ENCODE measurements at regions not wholly inside any gene's neighbourhood (a gene's known extent, or its start where the extent isn't known, plus 50 kb on each side); places are given as distances from the start of the nearest gene placed in this dataset.

DNA sequence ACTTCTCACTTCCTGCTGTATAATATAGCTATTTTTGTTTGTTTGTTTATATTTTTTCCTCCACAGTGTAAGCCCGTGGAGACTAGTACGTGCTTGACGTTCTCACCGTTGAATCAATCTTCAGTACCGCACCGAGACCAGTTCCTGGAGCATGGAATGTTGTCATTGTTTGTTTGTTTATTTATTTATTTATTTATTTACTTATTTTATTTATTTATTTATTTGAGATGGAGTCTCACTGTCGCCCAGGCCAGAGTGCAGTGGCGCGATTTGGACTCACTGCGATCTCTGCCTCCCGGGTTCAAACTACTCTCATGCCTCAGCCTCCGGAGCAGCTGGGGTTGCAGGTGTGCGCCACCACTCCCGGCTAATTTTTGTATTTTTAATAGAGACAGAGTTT lies 506.6 kb upstream of the TMEM132C start:
- ATAC-seq = no peak
- H3K27ac Mint-ChIP-seq = no peak overlapping the region

DNA sequence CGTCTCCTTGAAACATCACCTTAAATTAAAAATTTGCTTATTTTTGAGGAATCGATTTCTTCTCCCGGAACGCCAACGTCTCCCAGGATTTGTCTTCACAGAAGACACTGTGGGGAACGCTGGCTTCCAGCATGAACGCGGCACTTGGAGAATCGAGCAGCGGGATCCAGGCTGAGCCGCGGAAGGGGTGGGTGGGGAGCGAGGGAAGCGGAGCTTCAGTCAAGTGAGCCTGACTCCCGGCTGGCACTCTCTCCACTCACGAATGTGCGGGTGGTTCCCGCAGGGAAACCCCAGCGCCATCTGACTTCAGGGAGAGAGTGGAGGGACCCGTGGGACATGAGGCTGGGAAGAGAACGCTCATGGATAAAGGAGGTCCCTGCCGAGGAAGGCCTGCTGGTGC lies 506.0 kb upstream of the TMEM132C start:
- Mint-ChIP-seq H3K4me3 (no peak overlapping the region), H3K27ac (no peak overlapping the region), H3K36me3 (peaks cover 1% of the 10 kb centered on the region), H3K27me3 (no peaks in the 10 kb centered on the region), H3K9me3 (ENCODE audit: low read depth) (peaks cover 20% of the 10 kb centered on the region), H3K4me1 (no peaks in the 10 kb centered on the region)
- DNase-seq = no peak
- ATAC-seq = no peak
- CTCF ChIA-PET = no interaction called here

More for the DNA sequence above, 506.6 kb upstream of the TMEM132C start:
- Mint-ChIP-seq H3K4me1 (no peaks in the 10 kb centered on the region), H3K27me3 (no peaks in the 10 kb centered on the region), H3K36me3 (peaks cover 1% of the 10 kb centered on the region), H3K9me3 (ENCODE audit: low read depth) (peaks cover 20% of the 10 kb centered on the region), H3K4me3 (no peak overlapping the region)
- CTCF ChIA-PET = no interaction called here
- no peak for DNase-seq

DNA sequence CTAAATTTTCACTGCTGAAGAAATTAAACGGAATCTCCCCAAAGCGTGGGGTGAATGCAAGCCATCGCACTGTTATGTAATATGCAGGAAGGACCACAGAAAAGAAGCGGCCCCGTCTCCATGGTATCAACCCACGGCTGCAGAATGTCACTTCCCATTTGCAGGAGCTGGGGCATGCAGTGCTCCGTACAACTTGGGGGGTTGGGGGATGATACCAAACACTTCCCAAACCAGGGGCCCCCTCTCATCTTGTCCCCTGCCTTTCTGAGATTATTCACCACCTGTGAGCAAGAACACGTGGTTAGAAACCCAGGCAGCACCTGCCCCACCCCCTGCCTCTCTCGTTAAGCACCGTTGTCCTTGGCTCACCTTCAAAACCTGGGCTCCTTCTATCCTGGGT lies 505.1 kb upstream of the TMEM132C start:
- peaks cover 17% of the 10 kb centered on the region for H3K9me3 Mint-ChIP-seq (ENCODE audit: low read depth)
- H3K36me3 Mint-ChIP-seq = peaks cover 1% of the 10 kb centered on the region
- CTCF ChIA-PET = no interaction called here
- H3K27ac Mint-ChIP-seq = no peak overlapping the region
- H3K27me3 Mint-ChIP-seq = no peaks in the 10 kb centered on the region
- H3K4me1 Mint-ChIP-seq = no peaks in the 10 kb centered on the region
- no peak overlapping the region for H3K4me3 Mint-ChIP-seq
- DNase-seq (no peak), ATAC-seq (no peak)

DNA sequence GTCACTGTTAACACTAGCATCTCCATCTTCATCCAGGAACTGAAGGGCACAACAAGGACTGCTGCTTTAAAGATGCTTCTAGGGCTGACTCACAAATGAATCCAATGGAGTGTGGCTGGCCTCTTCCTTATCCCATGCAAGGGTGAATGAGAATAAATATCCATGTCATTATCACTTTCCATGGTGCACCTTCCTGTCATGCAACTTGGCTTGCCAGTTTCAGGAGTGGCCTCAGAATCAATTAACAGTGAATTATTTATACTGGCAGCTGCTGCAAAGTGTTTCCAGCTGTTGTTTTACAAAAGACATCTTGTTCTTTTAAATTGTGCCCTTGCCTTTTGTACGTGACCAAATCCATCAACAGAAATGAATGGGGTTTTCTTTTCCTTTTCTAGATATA lies 499.3 kb upstream of the TMEM132C start:
- H3K4me1 Mint-ChIP-seq = no peaks in the 10 kb centered on the region
- no peak overlapping the region for H3K27ac Mint-ChIP-seq
- no peaks in the 10 kb centered on the region for H3K27me3 Mint-ChIP-seq
- no peak overlapping the region for H3K4me3 Mint-ChIP-seq
- no peak for ATAC-seq
- peaks cover 9% of the 10 kb centered on the region for H3K9me3 Mint-ChIP-seq (ENCODE audit: low read depth)
- CTCF ChIA-PET = no interaction called here
- no peak for DNase-seq
- peaks cover 1% of the 10 kb centered on the region for H3K36me3 Mint-ChIP-seq

DNA sequence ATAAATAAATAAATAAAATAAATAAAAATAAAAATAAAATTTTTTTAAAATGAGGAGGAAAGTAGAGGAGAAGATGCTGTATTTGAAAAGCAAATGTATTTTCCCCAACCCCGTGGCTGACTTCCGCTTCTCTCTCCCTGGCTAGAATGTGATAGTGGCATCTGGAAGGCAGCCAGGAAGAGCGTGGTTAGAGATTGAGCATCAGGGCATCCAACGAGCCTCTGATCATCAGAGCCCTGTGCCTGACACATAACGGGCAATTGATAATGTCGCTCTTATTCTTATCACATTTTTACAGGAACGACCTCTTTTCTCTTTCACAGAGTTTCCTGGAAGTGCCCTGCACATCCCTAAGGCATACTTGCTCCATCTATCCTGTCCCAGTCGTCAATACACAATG lies 496.9 kb upstream of the TMEM132C start:
- Mint-ChIP-seq H3K9me3 (ENCODE audit: low read depth) (peaks cover 3% of the 10 kb centered on the region), H3K27me3 (no peaks in the 10 kb centered on the region), H3K27ac (no peak overlapping the region), H3K36me3 (no peaks in the 10 kb centered on the region), H3K4me3 (no peak overlapping the region), H3K4me1 (no peaks in the 10 kb centered on the region)
- DNase-seq (no peak), ATAC-seq (no peak)
- CTCF ChIA-PET = no interaction called here

DNA sequence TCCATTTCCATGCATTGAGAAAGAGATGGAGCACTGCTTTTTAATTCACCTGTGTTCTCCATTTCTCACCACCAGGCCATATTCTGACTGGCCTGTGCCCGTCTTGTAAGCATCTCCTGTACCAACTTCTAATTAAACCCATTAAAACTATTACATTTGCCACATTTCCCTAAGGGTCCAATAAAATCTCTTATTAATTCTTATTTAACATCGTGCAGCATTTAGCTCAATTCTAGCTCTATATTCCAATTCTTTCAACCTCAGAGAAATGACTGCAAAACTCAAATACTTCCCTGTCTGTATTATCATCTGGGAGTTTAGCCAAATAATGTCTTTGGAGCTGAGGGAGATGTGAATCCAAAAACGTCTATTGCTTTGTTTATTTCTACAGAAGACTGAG lies 495.4 kb upstream of the TMEM132C start:
- peaks cover 3% of the 10 kb centered on the region for H3K9me3 Mint-ChIP-seq (ENCODE audit: low read depth)
- H3K4me1 Mint-ChIP-seq = no peaks in the 10 kb centered on the region
- no peaks in the 10 kb centered on the region for H3K36me3 Mint-ChIP-seq
- CTCF ChIA-PET = no interaction called here
- no peak overlapping the region for H3K4me3 Mint-ChIP-seq
- no peak for ATAC-seq
- no peak for DNase-seq
- H3K27me3 Mint-ChIP-seq = no peaks in the 10 kb centered on the region
- no peak overlapping the region for H3K27ac Mint-ChIP-seq

DNA sequence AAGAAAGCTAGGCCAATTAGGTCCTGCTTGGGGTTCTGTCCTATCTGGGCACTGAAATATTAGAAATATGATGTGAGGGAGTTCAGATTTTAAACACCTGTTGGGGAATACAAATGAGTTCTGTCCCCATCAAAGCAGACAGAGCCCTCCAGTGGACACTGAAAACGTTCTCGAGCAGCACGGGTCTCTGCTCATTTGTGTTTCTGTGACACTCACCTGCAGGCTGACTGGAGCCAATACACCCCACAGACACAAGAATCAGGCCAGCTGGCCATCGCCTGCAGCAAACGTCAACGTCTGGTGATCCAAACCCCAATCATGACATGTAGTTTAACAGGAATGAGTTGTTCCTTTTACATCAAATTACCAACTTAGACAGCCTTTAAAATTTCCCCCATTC lies 493.4 kb upstream of the TMEM132C start:
- no peaks in the 10 kb centered on the region for H3K27me3 Mint-ChIP-seq
- ATAC-seq = no peak
- CTCF ChIA-PET = no interaction called here
- no peaks in the 10 kb centered on the region for H3K36me3 Mint-ChIP-seq
- no peaks in the 10 kb centered on the region for H3K4me1 Mint-ChIP-seq
- H3K4me3 Mint-ChIP-seq = no peak overlapping the region
- no peak for DNase-seq
- no peak overlapping the region for H3K27ac Mint-ChIP-seq
- H3K9me3 Mint-ChIP-seq (ENCODE audit: low read depth) = peaks cover 3% of the 10 kb centered on the region

DNA sequence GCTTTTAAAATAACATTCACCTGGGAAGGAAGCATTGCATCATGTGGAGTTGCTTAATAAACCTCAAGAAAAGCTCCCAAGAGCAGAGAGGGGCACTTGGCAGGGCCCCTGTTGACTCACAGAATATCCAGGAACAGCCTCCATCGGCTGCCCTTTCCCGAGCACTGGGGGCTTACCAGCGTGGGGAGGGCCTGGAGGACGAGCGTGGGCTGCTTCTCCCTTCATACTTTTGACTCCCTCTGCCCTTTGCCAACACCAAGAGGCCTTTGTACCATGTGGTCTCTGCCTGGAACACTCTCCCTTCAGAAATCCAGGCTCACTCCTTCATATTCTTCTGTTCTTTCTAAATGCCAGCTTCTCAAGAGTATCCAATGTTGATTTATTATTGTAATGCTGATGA lies 492.1 kb upstream of the TMEM132C start:
- CTCF ChIA-PET = no interaction called here
- no peak for ATAC-seq
- no peak overlapping the region for H3K4me3 Mint-ChIP-seq
- peaks cover 3% of the 10 kb centered on the region for H3K9me3 Mint-ChIP-seq (ENCODE audit: low read depth)
- no peaks in the 10 kb centered on the region for H3K36me3 Mint-ChIP-seq
- no peak for DNase-seq
- no peak overlapping the region for H3K27ac Mint-ChIP-seq
- H3K4me1 Mint-ChIP-seq = no peaks in the 10 kb centered on the region
- no peaks in the 10 kb centered on the region for H3K27me3 Mint-ChIP-seq

DNA sequence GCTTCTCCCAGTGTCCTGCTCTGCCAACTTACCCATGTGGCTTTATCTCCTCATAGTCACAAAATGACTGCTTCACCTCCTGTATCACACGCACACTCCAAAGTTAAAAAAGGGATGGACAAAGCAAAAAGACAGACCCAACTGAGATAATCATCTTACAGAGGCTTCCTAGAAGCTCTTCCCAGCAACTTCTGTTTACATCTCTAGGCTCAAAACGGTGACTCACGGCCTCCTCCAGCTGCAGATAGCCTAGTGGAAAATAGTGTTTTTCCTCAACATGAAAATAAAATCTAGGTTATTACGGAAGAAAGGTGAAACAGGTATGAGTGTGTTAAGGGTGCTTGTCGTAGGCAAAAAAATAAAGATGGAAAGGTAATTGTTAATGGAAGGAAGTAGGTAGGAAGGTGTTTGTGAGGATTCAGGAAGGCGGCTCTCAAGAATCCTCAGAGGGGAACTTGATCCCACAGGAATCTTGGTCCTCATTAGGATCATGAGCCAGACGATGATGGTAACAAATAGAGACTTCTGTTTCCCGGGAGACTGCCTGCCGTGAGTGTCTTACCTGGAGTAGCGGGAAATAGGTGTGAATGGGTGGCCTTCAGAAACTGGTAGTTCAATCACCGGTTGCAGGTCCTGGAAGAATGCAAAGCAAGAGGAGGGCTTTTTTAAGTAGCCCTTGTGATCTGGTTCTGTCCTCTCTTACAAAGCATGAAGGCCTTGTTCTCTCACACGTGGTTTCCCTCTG lies 487.5 kb upstream of the TMEM132C start:
- no peaks in the 10 kb centered on the region for H3K4me1 Mint-ChIP-seq
- no peak overlapping the region for H3K27ac Mint-ChIP-seq
- no peaks in the 10 kb centered on the region for H3K36me3 Mint-ChIP-seq
- CTCF ChIA-PET = no interaction called here
- no peak overlapping the region for H3K4me3 Mint-ChIP-seq
- ATAC-seq = no peak
- H3K9me3 Mint-ChIP-seq (ENCODE audit: low read depth) = peaks cover 2% of the 10 kb centered on the region
- no peak for DNase-seq
- no peaks in the 10 kb centered on the region for H3K27me3 Mint-ChIP-seq

DNA sequence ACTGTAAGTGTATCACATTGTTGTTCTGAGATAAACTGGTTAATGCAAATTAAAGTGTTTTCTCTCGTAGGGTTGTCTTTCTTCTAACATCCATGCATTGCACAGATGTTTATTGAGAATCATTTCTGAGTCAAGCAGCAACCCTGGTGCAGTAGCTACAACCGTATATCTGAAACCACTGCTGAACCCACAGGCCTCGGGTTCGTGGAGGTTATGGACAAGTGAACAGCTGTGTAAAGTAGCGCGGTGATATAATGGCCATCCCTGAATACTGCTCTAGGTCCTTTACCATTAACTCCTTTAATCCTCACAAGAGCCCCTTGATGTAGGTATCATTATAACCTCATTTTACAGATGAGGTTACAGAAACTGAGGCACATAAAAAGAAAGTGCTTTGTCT lies 486.1 kb upstream of the TMEM132C start:
- H3K4me3 Mint-ChIP-seq = no peak overlapping the region
- peaks cover 2% of the 10 kb centered on the region for H3K9me3 Mint-ChIP-seq (ENCODE audit: low read depth)
- H3K36me3 Mint-ChIP-seq = no peaks in the 10 kb centered on the region
- no peaks in the 10 kb centered on the region for H3K27me3 Mint-ChIP-seq
- CTCF ChIA-PET = no interaction called here
- H3K27ac Mint-ChIP-seq = no peak overlapping the region
- no peaks in the 10 kb centered on the region for H3K4me1 Mint-ChIP-seq
- ATAC-seq (no peak), DNase-seq (no peak)

DNA sequence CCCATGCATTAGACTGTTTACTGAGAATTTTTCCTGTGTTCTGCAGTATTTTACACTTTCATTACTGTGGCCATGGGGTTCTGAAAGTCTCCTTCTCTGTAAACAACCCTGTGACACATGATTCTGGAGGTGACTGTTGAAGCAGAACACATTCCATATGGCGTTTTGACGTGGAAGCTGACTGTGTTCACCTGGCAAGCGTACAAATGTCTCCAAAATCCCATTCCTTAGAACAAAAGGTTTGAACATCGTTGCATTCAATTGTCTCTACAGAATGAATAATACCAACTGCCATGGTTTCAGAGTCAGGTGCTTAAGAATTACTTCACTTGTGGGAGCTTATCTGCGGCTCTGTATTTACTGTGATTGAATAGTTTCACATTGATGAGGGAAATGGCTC lies 485.6 kb upstream of the TMEM132C start:
- Mint-ChIP-seq H3K4me3 (no peak overlapping the region), H3K9me3 (ENCODE audit: low read depth) (peaks cover 2% of the 10 kb centered on the region), H3K4me1 (no peaks in the 10 kb centered on the region), H3K27me3 (no peaks in the 10 kb centered on the region), H3K36me3 (no peaks in the 10 kb centered on the region), H3K27ac (no peak overlapping the region)
- DNase-seq (no peak), ATAC-seq (no peak)
- CTCF ChIA-PET = no interaction called here

DNA sequence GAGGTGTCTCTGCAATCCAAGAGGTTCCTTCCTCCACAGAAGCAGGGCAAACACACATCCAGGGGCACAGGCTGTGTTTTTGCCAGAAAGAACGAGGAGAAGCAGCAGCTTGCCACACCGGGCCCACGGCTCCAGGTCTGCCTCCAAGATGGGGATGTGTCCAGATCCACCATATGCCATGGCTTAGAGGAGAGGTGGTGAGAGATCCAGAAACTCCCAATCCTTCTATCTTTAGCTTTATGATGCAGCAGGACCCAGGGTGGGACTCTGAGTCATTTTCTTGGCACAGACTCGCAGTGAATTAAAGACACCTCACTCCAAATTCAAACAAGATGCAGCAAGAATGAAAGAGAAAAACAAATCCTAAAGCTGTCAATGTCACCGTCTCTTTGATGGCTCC lies 481.4 kb upstream of the TMEM132C start:
- ATAC-seq (no peak), DNase-seq (no peak)
- Mint-ChIP-seq H3K4me3 (no peak overlapping the region), H3K27ac (no peak overlapping the region), H3K27me3 (no peaks in the 10 kb centered on the region), H3K9me3 (ENCODE audit: low read depth) (peaks cover 4% of the 10 kb centered on the region), H3K4me1 (no peaks in the 10 kb centered on the region), H3K36me3 (no peaks in the 10 kb centered on the region)
- CTCF ChIA-PET = no interaction called here

DNA sequence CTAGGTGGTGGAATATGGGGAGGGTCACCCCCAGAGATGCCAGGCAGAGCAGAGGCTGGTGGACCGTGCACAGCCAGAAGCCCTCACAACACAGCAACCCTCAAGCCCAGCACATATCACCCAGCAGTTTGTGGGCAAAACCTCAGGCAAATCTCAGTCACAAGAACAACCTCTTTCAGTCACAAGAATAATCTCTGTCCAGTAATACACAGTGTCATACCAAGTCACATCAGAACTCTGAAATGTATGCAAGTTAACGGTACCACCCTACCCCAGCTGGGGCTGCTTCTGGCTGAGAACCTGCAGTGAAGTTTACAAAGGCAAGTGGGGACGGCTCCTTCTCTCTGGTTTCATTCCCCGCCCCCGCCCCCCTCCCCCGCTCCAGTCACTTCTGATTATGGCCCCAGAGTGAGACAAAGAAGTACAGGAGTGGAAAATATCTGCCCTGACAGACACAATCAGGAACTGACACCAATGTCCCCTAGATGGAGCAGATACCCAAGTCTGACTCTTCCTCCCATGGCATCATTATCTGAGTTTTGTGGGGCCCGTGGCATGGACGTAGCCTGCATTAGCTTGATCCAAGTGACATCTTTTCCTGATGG lies 480.9 kb upstream of the TMEM132C start:
- Mint-ChIP-seq H3K4me1 (no peaks in the 10 kb centered on the region), H3K4me3 (no peak overlapping the region)

DNA sequence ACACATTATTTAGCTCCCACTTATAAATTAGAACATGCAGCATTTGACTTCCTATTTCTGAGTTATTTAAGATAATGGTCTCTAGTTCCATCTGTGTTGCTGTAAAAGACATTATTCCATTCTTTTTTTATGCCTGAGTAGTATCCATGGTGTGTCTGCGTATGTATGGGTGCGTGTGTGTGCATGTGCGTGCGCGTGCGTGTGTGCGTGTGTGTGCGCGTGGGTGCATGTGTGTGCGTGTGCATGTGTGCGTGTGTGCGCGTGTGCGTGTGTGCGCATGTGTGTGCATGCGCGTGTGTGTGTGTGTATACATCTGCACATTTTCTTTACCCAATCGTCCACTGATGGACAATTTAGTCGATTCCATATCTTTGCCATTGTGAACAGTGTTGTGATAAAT lies 479.4 kb upstream of the TMEM132C start:
- H3K9me3 Mint-ChIP-seq (ENCODE audit: low read depth) = peaks cover 4% of the 10 kb centered on the region
- H3K4me1 Mint-ChIP-seq = no peaks in the 10 kb centered on the region
- H3K27ac Mint-ChIP-seq = no peak overlapping the region
- H3K36me3 Mint-ChIP-seq = no peaks in the 10 kb centered on the region
- DNase-seq (no peak), ATAC-seq (no peak)
- no peak overlapping the region for H3K4me3 Mint-ChIP-seq
- H3K27me3 Mint-ChIP-seq = no peaks in the 10 kb centered on the region
- CTCF ChIA-PET = no interaction called here

More for the DNA sequence above, 480.9 kb upstream of the TMEM132C start:
- DNase-seq = no peak
- Mint-ChIP-seq H3K27me3 (no peaks in the 10 kb centered on the region), H3K36me3 (no peaks in the 10 kb centered on the region), H3K9me3 (ENCODE audit: low read depth) (peaks cover 4% of the 10 kb centered on the region), H3K27ac (no peak overlapping the region)
- ATAC-seq = no peak
- CTCF ChIA-PET = no interaction called here

DNA sequence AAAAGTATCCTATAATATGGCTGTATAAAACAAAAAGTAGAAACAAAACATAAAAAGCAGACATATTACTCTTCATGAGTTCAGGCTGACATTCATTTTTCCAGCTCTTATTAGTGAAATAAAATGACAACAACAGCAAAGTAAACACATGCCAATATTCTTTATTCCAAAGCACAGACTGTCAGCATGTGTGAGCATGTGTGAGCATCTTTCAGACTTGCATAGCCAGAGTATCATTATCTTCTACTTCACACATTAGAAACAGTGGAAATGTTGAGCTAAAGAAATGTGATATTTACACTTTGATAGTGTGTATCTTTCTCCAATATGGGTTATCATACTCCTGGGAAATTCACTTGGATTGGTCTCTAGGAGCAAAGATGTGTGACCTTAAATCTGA lies 476.6 kb upstream of the TMEM132C start:
- CTCF ChIA-PET = no interaction called here
- Mint-ChIP-seq H3K9me3 (ENCODE audit: low read depth) (peaks cover 2% of the 10 kb centered on the region), H3K4me1 (no peaks in the 10 kb centered on the region), H3K27me3 (no peaks in the 10 kb centered on the region), H3K27ac (no peak overlapping the region), H3K4me3 (no peak overlapping the region), H3K36me3 (no peaks in the 10 kb centered on the region)
- ATAC-seq (no peak), DNase-seq (no peak)

All from activated CD8-positive, alpha-beta memory T cell treated with anti-CD3 and anti-CD28 coated beads, Interleukin-2, amount 10 ng/mL, durations not matched to agents 7 days and 5 days (primary cell).